ENCODE measurements at regions not wholly inside any gene's neighbourhood (a gene's known extent, or its start where the extent isn't known, plus 50 kb on each side); places are given as distances from the start of the nearest gene placed in this dataset.

DNA sequence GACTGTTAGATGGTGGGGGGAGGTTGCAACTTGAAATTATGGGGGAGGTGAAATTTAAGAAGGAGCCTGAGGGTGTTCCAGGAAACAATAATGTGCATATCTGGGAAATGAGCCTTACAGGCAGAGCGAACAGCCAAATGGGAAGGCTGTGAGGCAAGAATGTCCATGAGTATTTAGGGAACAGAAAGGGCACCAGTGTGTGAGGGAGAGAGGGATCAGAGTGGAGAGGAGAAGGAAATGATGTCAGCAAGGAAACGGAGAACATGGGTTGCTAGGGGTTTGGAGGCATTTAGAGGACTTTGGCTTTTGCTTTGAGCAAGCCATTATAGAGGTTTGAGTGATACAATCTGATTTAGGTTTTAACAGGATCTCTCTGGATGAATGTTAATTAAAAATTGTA, 285.4 kb downstream of the TLE4 start:
- no peak for TF ChIP-seq POLR2AphosphoS5 (IDR thresholded peaks at IDR 0.05; ENCODE audit: borderline replicate concordance, low read depth, low read length)
- TF ChIP-seq EZH2 (IDR thresholded peaks at IDR 0.05): no peak
- no peak for TF ChIP-seq FOXP2 (optimal IDR thresholded peaks at IDR 0.05; ENCODE audit: control extremely low read depth, extremely low read length, insufficient read depth)
